Hematopoietic multipotent progenitor cell treated with erythropoietin and hydrocortisone succinate and interleukin-3 and kit ligand, for 17 days (in vitro differentiated cells): ENCODE measurements at regions not wholly inside any gene's neighbourhood (a gene's known extent, or its start where the extent isn't known, plus 50 kb on each side); places are given as distances from the start of the nearest gene placed in this dataset.

Source experiments
- DNase-seq: peaks from one replicate; pipeline ENCODE4 v3.0.0-alpha.2; 2015; ENCODE audit warnings: low spot score

DNA sequence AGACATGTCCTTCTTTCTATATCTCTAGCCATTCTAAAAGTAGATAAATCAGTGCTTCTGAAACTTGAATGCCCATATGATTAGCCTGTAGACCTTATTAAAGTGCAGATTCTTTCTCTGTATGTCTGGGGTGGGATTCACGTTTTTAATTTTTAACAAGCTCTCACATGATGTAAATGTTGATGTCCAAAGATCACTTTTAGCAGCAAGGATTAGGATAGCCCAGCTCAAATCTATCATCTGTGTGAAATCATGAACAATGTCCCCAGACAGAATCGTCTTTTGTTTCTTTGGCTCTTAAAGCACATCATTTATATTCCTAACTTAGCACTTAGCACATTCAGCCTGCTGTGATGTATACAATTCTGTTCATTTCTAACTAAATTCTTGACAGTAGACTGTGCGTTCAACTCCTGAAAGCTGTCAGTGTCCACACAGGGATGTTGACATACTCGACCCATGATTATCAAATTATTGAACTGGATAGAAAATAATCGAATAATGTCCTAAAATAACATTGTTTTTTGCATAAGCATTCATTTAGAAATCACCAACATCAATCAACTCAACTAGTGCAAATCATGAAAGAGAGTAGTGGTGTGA, 102.1 kb upstream of the MLIP start:
- no peak for DNase-seq

DNA sequence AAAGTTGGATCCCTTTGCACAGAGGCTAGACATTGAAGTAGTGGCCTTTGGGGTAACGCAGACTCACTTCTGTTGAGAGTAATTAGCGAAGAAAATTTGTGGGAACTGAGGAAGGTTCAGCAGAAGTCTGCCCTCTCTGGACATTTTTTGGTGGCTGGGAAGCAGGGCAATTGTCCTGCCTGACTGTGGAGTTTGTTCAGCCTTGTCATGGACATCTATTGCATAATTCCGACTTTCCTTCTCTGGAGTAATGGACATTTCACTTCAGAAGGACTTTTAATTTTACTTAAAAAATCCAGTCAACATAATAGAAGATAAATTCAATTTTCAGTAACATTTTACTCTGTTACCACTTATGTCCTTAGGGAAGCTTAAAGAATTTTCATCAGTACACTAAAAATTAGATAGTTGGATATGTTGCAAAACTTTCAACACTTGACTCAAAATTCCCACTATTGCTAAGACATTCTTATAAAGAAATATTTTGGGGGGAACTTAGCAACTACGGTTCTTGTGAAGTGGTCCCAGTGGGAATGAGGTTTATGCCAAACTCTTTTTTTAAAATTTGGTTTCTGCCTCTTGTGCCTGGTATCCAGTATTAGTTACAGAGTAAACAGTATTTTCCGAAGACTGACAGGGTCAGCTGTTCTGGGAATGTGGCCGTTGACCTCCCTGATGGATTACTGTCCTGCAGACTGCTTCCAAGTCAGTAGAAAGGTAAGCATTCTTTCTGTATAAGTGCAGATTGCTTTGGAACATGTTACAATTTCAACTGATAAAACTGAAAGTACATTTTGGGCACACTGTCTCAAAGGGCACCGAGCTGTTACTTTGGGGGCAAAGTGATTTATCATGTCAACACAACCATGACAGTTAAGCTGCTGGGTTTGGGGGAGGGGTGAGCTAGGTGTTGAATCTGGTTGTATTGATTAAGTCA, 100.6 kb upstream of the MLIP start:
- no peak for DNase-seq

DNA sequence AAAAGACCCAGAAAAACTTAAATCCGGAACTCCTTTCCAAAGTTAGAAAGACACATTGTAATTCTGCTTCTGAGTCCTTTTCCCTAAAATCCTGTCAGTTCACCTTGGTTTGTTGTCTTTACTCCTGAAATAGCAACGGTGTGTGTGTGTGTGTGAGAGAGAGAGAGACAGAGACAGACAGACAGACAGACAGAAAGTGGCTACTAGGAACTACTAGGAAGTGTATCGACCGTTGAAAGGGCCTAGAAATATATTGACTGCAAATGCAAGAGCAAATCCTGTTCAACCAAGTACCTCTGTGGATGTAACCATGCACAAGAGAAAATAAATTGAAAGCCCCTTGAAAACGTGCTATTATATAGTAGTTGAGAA, 100.0 kb upstream of the MLIP start:
- DNase-seq, result no peak

DNA sequence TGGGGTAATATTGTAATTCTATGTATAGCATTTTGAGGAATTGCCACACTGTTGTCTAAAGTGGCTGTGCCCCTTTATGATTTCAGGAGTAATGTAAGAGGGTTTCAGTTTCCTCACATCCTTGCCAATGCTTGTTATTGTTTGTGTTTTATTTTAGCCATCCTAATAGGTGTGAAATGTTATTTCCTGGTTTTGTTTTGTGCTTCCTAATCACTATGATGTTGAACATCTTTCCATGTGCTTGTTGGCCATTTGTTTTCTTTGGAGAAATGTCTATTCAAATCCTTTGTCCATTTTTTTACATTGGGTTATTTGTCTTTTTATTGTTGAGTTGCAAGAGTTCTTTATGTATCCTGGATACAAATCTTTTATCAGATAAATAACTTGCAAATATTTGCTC, 97.3 kb upstream of the MLIP start:
- no peak for DNase-seq

DNA sequence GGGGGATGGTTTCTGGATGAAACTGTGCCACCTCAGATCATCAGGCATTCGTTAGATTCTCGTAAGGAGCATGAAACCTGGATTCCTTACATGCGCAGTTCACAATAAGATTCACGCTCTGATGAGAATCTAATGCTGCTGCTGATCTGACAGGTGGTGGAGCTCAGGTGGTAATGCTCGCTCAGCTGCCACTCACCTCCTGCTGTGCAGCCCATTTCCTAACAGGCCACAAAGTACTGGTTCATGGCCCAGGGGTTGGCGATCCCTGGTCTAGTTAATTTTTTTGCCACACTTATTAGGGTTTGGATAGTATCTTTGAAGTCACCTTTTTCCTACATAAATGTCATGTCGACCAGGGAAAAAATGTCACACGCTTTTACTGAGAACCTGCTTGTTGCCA, 96.8 kb upstream of the MLIP start:
- DNase-seq, result no peak

DNA sequence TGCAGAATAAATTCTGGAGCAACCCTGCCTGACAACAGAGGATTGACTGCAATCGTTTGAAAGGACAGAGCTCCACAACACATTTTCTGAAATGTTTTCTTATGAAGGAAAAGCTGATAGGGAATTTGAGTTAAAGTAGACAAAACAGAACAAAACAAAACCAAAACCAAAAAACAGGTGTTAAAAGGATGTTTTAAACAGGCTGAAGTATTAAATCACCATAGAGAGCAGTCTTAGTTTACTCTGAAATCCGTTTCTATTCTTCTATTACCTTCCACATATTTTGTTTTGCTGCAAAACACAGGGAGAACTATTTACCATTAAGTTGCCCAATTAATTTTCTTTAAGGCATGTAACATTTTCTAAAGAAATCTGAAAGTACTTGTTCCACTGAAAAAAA, 93.4 kb upstream of the MLIP start:
- DNase-seq, result no peak

DNA sequence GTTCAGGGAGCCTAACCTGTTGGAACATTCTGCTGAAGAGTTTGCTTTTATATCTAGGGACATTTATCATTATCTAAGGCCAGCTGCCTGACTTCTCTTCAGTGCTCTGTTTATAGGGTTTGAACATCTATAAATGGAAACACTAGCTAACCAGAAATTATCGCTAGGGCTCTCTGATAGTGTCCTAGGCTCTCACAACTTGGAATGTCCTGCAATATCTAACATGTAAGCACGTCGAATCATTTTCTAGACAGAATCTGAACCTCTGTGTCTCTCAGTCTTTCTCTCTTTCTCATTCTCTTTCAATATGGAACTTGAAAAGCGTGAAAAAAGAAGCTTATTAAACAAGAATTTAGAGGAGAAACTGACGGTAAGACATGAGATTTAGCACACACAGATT, 92.5 kb upstream of the MLIP start:
- DNase-seq, result no peak

DNA sequence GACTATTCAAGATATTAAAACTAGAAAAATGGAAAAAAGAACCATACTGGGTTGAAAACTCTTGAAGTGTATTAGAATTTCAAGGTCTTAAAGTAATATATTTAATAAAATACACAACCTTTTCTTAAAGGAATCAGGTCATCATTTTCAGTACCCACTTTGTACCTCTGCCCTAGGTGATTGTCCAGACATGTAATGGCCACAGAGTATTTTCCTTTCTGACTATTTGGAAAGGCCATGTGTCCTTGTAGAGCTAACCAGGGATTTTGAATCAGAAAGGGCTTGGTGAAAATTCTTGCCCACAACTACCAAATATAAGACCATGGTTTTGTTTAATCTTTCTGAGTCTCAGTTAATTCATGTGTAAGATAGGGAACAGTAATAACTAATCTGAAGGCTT, 91.4 kb upstream of the MLIP start:
- DNase-seq, result no peak

DNA sequence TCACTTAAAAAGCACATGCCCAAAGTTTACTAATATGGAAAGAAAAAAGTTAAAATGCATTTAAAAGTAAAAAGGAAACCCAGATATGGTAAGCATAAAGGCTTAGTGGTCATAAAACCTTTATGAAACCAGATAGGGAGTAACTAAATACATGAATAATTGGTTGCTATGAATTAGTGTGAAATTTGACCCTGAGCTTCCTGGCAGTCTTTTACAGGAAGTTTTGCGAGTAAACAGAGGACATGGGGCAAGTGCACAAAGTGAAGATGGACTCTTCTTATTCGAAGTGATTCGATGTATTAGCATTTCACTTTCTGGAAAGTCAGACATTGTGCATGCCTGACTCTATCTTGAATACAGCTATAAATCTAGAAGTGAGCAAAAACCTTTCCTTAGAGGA, 90.9 kb upstream of the MLIP start:
- DNase-seq, result no peak

DNA sequence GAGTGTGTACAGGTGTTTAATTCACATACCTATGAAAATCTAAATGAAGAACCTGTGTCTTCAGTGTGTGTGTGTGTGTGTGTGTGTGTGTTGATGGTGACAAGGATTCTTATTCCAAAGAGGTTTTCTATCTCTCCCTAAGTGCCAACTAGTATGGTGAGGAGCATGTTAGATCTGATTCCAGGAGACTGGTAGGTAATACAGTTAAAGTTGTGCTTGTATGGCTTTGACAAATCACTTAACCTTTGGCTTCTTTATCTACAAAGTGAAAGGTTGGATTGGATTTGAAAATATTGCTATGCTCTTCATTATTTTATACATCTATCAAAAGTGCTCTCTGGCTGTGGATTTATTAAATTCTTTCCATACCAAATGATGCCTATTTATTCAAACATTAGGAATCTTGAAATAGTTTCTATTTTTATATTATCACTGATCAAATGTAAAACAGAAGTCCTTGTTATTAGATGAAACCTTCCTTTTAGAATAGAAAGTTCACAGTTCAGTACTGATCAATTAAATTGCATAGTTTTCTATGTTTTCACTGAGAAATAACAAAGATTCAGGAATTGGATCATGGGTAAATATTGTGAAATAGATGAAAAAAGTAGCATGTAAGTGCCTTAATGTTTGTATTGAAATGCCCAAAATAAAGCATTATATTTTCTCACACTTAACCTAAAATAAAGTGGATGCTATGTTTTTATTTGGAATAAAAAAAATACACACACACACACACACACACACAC, 84.4 kb upstream of the MLIP start:
- no peak for DNase-seq

DNA sequence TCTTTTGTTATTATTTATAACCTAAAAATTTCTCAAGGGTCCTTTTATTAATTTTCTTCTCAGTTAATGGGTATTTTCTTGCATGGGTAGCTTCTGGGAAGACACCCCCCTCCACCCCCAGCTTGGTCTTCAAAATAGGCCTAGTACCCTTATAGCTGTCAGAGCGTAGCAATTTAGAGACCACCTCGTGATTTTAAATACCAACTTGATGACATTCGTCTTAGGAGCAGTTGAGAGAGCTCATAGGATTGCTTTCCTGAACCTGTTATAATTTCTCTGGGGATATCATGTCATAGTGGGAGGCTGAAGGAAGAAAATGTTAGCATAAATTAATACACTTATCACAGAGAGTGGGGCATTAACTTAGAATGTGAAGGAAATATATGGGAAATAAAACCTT, 83.1 kb upstream of the MLIP start:
- DNase-seq, result no peak

DNA sequence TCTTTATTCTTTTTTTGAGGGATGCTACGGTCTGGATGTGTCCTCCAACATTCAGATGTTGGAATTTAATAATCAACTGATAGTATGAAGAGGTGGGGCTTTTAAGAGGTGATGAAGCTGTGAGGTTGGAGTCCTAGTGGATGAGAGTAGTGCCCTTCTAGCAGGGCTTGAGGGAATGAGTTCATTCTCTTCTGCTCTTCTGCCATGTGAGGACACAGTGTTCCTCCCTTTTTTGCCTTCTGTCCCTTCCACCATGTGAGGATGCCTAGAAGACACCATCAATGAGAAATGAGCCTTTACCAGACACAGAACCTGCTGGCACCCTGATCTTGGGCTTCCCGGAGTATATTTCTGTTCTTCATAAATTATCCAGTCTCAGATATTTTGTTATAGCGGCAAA, 82.1 kb upstream of the MLIP start:
- no peak for DNase-seq

DNA sequence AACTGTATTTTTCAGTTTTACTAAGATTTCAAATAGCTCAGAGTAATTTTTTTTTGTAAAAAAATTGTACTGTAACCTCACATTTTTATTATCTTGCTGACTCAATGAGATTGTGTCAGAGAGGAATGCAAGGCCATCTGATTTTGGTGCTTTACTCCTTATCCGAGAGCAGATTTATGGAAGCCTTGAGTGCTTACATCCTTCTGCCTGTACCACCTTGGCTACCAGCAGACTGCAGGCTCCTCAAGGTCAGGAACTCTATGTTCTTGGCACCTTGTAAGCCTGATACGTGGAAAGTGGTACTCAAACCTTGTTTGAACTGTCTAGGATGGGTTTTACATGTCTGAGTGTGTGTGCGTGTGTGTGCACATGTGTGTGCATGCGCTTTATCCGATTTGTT, 80.1 kb upstream of the MLIP start:
- DNase-seq, result no peak

DNA sequence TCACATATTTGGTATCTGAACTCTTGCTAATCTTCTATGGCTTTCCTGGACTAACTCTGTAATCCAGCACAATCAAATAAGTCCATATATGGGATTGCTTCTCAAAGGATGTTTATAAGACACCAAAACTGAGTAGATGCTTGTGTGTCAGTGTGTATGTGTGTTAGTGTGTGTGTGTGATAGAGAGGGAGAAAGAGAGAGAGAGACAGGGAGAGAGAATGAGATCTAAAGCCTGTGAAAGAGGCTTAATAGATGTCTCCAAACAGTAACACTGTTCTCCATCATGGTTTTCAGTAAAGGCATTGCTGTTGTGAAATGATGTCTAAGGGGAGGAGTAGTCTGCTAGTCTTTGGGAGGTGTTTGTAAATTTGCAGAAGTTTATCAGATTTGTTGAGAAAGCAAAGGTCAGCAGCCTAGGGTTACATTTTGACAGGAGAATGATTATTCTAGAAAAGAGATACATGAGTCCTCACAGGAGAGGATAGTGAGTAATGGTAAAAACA, 73.9 kb upstream of the MLIP start:
- no peak for DNase-seq

DNA sequence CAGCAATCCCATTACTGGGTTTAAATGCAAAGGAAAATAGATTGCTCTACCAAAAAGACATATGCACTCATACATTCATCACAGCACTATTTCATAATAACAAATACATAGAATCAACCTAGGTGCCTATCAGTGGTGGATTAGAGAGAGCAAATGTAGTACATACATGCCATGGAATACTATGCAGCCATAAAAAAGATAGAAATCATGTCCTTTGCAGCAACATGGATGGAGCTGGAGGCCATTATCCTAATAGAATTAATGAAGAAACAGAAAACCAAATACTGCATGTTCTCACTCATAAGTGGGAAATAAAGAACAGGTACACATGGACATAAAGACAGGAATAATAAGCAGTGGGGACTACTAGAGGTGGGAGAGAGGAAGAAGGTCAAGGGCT, 70.7 kb upstream of the MLIP start:
- no peak for DNase-seq

DNA sequence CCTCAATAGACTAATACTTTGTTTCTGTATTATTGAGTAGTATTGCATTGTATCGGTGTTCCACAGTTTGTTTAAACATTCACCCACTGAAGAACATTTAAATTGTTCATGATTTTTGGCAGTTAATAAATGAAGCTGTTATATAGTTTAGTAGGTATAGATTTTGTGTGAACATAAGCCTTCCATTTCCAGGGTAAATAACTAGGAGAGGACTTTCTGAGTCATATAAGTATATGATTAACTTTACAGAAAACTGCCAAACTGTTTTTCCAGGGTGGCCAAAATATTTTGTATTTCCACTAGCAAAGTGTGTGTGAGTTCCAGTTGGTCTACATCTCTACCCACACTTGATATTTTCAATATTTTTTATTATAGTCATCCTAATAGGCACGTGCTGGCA, 70.0 kb upstream of the MLIP start:
- no peak for DNase-seq

DNA sequence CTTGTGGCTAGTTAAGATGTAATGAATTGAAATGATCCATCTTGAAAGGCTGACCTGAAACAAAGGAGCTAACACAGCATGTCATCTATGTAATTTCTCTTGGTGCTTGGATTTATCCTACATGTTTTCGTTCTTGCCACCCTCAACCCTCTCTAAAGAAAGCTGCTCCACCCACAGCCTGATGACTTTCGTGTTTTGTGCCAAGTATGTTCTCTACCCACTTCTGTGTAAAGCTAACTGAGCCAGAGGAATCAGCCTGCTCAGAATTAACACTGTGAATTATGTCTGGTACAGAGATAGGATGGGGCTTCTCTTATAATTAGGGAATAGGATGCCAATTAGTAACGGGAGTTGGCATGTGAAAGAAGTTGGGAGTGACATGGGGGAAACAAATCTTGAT, 67.9 kb upstream of the MLIP start:
- DNase-seq, result no peak

DNA sequence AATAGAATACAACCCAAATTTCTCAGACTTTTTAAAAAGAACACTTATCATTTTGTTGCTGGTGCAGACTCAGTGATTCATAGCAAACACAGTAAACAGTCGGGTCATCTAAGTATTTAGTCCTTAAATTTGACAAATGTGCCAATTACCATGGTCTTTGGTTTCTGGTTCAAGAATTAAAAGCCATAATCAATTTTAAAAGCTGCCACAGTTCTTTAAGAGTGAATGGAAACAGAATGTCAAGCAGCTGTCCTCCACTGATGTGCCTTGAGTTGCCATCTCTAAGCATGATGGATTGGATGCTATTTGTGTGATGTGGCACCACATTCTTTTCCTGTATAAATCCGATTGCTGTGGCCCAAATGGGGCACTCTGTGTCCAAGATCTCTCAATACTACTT, 67.2 kb upstream of the MLIP start:
- DNase-seq, result no peak

DNA sequence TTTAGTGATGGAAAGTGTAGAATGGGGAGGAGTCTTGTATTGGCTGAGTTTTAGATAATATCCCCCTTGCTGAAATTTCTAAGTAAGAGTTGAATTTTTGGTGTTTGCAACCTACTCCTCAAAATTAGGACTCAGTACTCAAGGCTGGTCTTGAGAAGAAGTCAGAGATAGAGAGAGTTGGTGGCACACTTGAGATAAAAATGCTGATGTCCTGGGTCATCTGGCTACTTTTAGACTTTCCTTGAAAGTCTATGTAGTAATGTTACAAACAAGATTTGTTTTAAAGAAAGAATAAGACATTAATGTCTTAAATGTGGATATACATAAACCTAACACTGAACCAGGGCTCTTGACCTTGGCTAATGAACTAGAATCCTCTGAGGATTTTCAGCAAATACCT, 62.5 kb upstream of the MLIP start:
- no peak for DNase-seq

DNA sequence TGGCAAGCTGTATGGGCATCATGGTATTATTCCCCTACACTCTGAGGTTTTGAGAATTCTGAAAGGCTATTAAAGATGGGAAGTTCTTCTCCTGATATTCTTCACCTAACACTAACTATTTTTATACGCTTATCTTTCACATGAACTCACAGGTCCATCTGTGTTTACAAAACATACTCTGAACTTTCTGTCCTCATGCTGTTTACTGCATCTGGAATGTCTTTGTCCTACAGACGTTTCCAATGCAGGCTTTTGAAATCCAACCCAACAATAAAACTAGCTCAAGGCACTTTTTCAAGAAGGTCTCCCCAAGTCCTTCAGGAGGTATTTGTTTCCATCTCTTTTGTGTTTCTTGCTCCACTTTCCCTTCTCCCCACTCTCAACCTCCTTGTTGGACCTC, 60.5 kb upstream of the MLIP start:
- DNase-seq, result no peak

DNA sequence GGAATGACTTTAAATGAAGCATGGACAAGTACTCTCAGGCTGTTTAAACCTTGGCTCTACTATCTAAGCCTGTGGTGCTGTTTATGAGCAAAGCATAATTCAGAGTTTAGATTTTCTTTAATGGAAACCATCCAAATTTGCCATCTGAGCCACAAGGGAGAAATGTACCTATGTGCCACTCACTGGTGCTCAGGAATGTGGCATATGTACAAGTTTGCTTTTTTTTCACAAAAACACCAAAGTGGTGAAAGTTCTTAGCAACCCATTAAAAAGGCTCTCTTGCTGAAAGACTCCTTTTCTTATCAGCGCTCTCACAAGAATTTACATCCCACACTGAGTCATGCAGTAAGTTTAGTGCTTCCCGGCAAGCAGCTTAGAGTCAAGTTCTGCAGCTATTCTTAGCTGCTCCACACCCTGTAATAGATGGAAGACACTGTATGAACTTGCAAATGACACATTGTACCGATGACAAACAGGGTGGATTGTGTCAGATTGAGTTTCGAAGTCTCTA, 57.3 kb upstream of the MLIP start:
- no peak for DNase-seq

DNA sequence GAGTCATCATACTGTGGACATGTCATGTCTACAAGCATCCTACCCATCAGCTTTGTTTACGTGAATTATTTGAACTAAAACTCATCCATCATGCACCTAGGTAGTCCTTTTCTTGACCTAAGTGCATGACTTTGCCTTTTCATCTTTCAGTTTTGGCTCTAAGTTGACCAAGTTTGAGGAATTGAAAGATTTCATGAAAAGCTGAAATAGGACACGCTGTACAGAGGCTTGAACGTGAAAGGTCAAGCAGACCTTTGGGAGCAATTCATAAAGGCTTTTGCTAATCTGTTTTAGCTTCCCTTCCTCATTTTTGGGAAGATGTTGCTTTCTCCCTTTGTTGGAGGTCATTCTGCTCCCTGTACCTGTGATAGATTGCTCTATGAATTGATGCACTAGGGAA, 55.1 kb upstream of the MLIP start:
- no peak for DNase-seq

DNA sequence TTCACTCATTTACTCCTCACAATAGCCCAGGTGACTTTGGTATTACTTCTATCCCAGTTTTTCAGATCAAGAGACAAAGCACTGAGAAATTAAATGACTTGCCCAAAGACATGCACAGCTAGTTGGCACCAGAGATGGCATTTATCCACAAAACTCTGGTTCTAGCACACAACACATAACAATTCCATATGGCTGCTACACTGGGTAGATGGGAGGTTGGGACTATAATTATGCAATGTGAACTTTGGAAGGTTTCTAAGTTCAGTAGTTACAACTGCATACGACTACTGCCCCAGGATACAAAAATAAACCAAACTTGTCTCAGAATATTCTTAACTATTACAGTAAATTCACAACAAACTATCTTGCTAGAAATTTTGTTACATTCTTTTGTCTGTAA, 54.2 kb upstream of the MLIP start:
- no peak for DNase-seq
